Mesenchymal stem cell (in vitro differentiated cells and primary cell): ENCODE measurements at regions not wholly inside any gene's neighbourhood (a gene's known extent, or its start where the extent isn't known, plus 50 kb on each side); places are given as distances from the start of the nearest gene placed in this dataset.

ENCODE experiments used
- DNase-seq: peaks from one replicate; pipeline ENCODE4 v3.0.0-alpha.2; 2013
- H2AFZ ChIP-seq: one replicate; pipeline ENCODE4 v1.6.1; 2013; ENCODE audit warnings: low read depth, mild to moderate bottlenecking, control low read depth, inconsistent platforms, low read length, moderate library complexity
- H2AK5ac ChIP-seq: 2 replicates; pipeline ENCODE4 v1.6.1; 2013; ENCODE audit warnings: low read length, moderate library complexity, mild to moderate bottlenecking, inconsistent platforms; ENCODE audit not compliant: severe bottlenecking
- H2BK120ac ChIP-seq: one replicate; pipeline ENCODE4 v1.6.1; 2013; ENCODE audit warnings: low read depth, mild to moderate bottlenecking, inconsistent platforms, low read length, moderate library complexity
- H2BK12ac ChIP-seq, 2 experiments: one replicate each; pipeline ENCODE4 v1.6.1; 2013; ENCODE audit warnings: inconsistent platforms in 2 of 2, low read length in 2 of 2, mild to moderate bottlenecking in 2 of 2, moderate library complexity in 2 of 2, control low read depth in 1 of 2
- H2BK15ac ChIP-seq: one replicate; pipeline ENCODE4 v1.6.1; 2013; ENCODE audit warnings: mild to moderate bottlenecking, low read depth, inconsistent platforms; ENCODE audit not compliant: poor library complexity, severe bottlenecking
- H2BK5ac ChIP-seq: 2 replicates; pipeline ENCODE4 v1.6.1; 2013; ENCODE audit warnings: low read depth, mild to moderate bottlenecking, low read length, control low read depth, inconsistent platforms; ENCODE audit not compliant: poor library complexity, severe bottlenecking
- H3K14ac ChIP-seq, 2 experiments: one replicate each; pipeline ENCODE4 v1.6.1; 2013; ENCODE audit warnings: inconsistent platforms in 2 of 2, low read length in 2 of 2, control low read depth in 1 of 2, mild to moderate bottlenecking in 1 of 2, moderate library complexity in 1 of 2
- H3K18ac ChIP-seq, 2 experiments: one replicate each; pipeline ENCODE4 v1.6.1; 2013; ENCODE audit warnings: inconsistent platforms in 2 of 2, low read length in 2 of 2, control low read depth in 1 of 2, low read depth in 1 of 2, mild to moderate bottlenecking in 1 of 2
- H3K23ac ChIP-seq, 2 experiments: one replicate each; pipeline ENCODE4 v1.6.1; 2013; ENCODE audit warnings: inconsistent platforms in 2 of 2, low read length in 2 of 2, mild to moderate bottlenecking in 2 of 2, moderate library complexity in 2 of 2, control low read depth in 1 of 2
- H3K27ac ChIP-seq: 2 replicates; pipeline ENCODE4 v1.5.1; 2013; ENCODE audit warnings: mild to moderate bottlenecking, moderate library complexity, low read length, control low read depth, inconsistent platforms; ENCODE audit not compliant: poor library complexity, severe bottlenecking
- H3K27me3 ChIP-seq, 2 experiments: 2 replicates each; pipeline versions ENCODE4 v1.6.1 to v1.7.0; 2013; ENCODE audit warnings: low read length in 2 of 2, mild to moderate bottlenecking in 2 of 2, moderate library complexity in 2 of 2, control low read depth in 1 of 2, inconsistent platforms in 1 of 2; ENCODE audit not compliant: control insufficient read depth in 1 of 2, insufficient read depth in 1 of 2
- H3K36me3 ChIP-seq, 2 experiments: 2 replicates each; pipeline versions ENCODE4 v1.6.1 to v1.7.0; 2013; ENCODE audit warnings: low read length in 2 of 2, control low read depth in 1 of 2, inconsistent platforms in 1 of 2, low read depth in 1 of 2, mild to moderate bottlenecking in 1 of 2; ENCODE audit not compliant: insufficient read depth in 2 of 2, control insufficient read depth in 1 of 2
- H3K4ac ChIP-seq, 2 experiments: one replicate each; pipeline ENCODE4 v1.6.1; 2013; ENCODE audit warnings: inconsistent platforms in 2 of 2, low read length in 2 of 2, mild to moderate bottlenecking in 2 of 2, moderate library complexity in 2 of 2, control low read depth in 1 of 2, low read depth in 1 of 2
- H3K4me1 ChIP-seq: 2 replicates; pipeline ENCODE4 v1.6.1; 2013; ENCODE audit warnings: low read depth, low read length, control low read depth; ENCODE audit not compliant: control insufficient read depth, insufficient read depth
- H3K4me2 ChIP-seq: 2 replicates; pipeline ENCODE4 v1.6.1; 2013; ENCODE audit warnings: low read length, mild to moderate bottlenecking, inconsistent platforms; ENCODE audit not compliant: poor library complexity, severe bottlenecking
- H3K4me3 ChIP-seq, 2 experiments: 2 replicates each; pipeline versions ENCODE4 v1.5.1 to v1.7.0; 2013; ENCODE audit warnings: low read length in 2 of 2, mild to moderate bottlenecking in 2 of 2, control low read depth in 1 of 2, low read depth in 1 of 2; ENCODE audit not compliant: insufficient read depth in 1 of 2
- H3K79me1 ChIP-seq: replicated peaks from 2 replicates; pipeline ENCODE4 v1.6.1; 2013; ENCODE audit warnings: mild to moderate bottlenecking, control low read depth, low read length, inconsistent platforms; ENCODE audit not compliant: poor library complexity, severe bottlenecking
- H3K9ac ChIP-seq: 2 replicates; pipeline ENCODE4 v1.7.0; 2013; ENCODE audit warnings: mild to moderate bottlenecking, low read length, moderate library complexity
- H3K9me3 ChIP-seq: 2 replicates; pipeline ENCODE4 v1.7.0; 2013; ENCODE audit warnings: mild to moderate bottlenecking, low read length; ENCODE audit not compliant: control insufficient read depth
- H4K8ac ChIP-seq: one replicate; pipeline ENCODE4 v1.6.1; 2013; ENCODE audit warnings: inconsistent platforms, mild to moderate bottlenecking, low read length, moderate library complexity
- H4K91ac ChIP-seq: one replicate; pipeline ENCODE4 v1.6.1; 2013; ENCODE audit warnings: mild to moderate bottlenecking, low read length, inconsistent platforms
- WGBS: methylation state at CpG from one replicate; pipeline ENCODE4 v1.1.7; 2013; ENCODE audit warnings: mixed read lengths; 5-methylcytosine and 5-hydroxymethylcytosine counted together

DNA sequence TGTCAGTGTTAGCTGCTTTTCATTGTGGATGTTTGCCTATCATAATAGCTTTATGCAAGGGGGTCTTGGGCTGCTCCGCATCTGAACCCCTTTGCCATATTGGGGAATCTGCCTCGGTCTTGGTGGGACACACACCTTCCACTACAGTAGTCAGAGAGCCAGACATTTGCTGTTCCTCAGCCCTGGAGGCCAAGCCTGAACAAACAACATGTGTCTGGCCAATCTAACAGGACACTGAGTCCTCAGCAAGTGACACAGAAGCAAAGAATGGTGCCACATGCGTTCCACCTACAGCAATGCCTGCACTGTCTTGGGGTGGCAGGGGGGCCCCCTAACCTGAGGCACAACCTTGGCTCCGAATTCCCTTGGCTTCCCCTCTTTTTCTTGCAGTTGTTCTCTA, 243.9 kb downstream of the LY86 start:
- no peak overlapping the region for H3K18ac ChIP-seq
- H3K14ac ChIP-seq = no peak overlapping the region
- H3K9me3 ChIP-seq = no peaks in the 10 kb centered on the region
- H3K27ac ChIP-seq = no peak overlapping the region
- no peak overlapping the region for H3K4me2 ChIP-seq
- peaks cover 1 to 23% of the 10 kb centered on the region in 2 experiments for H3K27me3 ChIP-seq
- no peaks in the 10 kb centered on the region for H3K36me3 ChIP-seq
- H3K79me1 ChIP-seq = no peaks in the 10 kb centered on the region
- no peak for DNase-seq
- H2BK12ac ChIP-seq = no peak overlapping the region
- WGBS = 94% methylated on average over 4 of the region's 4 CpGs
- H2BK15ac ChIP-seq = no peak overlapping the region
- H3K4me3 ChIP-seq = no peak overlapping the region
- no peak overlapping the region for H2AK5ac ChIP-seq
- no peak overlapping the region for H3K23ac ChIP-seq
- H3K4me1 ChIP-seq = no peaks in the 10 kb centered on the region
- no peak overlapping the region for H2BK120ac ChIP-seq
- H3K4ac ChIP-seq = no peak overlapping the region
- no peak overlapping the region for H3K9ac ChIP-seq
- no peak overlapping the region for H4K8ac ChIP-seq
- H4K91ac ChIP-seq = no peak overlapping the region
- no peak overlapping the region for H2BK5ac ChIP-seq
- peak overlapping the region; percentile 18 for H2AFZ ChIP-seq

DNA sequence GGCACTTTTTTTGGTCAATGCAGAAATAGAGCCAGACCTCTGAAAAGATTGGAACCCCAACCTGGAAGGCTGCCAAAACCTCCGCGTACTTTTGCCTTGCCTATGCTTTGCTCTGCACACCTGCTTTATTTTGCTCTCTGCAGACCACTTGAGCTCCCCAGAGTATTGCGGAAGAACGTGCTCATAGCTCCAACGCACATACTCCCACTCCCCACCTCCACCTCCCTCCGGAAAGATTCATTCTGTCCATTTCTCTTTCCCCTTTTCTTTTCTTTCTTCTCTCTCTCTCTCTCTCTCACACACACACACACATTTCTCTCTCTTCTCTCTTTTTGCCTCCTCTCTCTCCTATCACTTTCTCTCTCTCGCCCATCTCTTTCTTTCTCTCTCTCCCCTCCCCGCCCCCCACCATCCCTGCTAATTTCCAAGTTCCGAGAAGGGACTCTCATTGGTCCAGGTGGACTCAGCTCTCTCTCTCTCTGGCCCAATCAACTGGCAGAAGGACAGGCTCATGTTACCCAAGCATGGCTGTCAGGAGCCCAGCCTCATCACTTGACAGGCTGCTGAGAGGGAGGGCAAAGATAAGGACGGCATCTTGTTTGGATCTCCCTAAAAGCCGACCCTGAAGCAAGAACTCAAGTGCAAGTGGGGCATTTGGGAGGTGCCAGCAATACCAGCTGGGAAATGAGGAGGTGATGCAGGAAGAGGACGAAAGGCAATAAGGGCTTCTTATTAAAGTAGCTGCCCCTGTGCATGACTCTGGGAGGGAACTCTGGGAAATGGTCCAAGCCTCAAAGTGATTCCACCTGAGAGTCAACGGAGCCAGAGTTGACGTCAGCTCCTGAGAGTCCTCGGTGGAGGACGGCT, 246.1 kb downstream of the LY86 start:
- Histone ChIP-seq H3K4me1 (no peaks in the 10 kb centered on the region), H2AFZ (peak overlapping the region; percentile 30), H3K9me3 (no peaks in the 10 kb centered on the region), H3K4ac (no peak overlapping the region), H2BK12ac (no peak overlapping the region), H3K4me3 (no peak overlapping the region), H3K14ac (no peak overlapping the region), H2AK5ac (no peak overlapping the region), H3K18ac (no peak overlapping the region), H2BK5ac (no peak overlapping the region), H2BK15ac (no peak overlapping the region), H4K91ac (no peak overlapping the region), H3K4me2 (no peak overlapping the region), H2BK120ac (no peak overlapping the region), H4K8ac (no peak overlapping the region), H3K9ac (no peak overlapping the region), H3K79me1 (no peaks in the 10 kb centered on the region), H3K36me3 (no peaks in the 10 kb centered on the region), H3K23ac (no peak overlapping the region), H3K27me3 (peaks cover 5 to 23% of the 10 kb centered on the region in 2 experiments), H3K27ac (no peak overlapping the region)
- DNase-seq = no peak
- 85% methylated on average over 15 of the region's 16 CpGs for WGBS

DNA sequence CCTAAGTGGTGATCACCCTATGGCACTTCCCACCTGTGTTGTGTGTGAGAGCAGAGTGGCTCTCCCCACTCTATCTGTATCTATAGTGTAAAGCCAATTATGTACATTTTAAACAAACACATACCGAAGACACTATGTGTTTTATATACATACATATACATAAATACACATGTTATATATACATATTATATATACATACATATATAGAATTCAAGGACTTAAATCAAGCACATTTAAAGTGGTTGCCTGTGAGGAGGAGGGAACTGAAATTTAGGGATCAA, 246.6 kb downstream of the LY86 start:
- no peak overlapping the region for H2AFZ ChIP-seq
- no peak overlapping the region for H3K23ac ChIP-seq
- H3K4me1 ChIP-seq = no peaks in the 10 kb centered on the region
- no peak overlapping the region for H3K4me2 ChIP-seq
- H2BK120ac ChIP-seq = no peak overlapping the region
- H4K91ac ChIP-seq = no peak overlapping the region
- no peak overlapping the region for H3K14ac ChIP-seq
- H2BK12ac ChIP-seq = no peak overlapping the region
- H3K18ac ChIP-seq = no peak overlapping the region
- no peak for DNase-seq
- H3K4ac ChIP-seq = no peak overlapping the region
- H3K79me1 ChIP-seq = no peaks in the 10 kb centered on the region
- H2AK5ac ChIP-seq = no peak overlapping the region
- H3K4me3 ChIP-seq = no peak overlapping the region
- H3K9ac ChIP-seq = no peak overlapping the region
- no peak overlapping the region for H3K27ac ChIP-seq
- no peak overlapping the region for H2BK5ac ChIP-seq
- H4K8ac ChIP-seq = no peak overlapping the region
- H3K36me3 ChIP-seq = no peaks in the 10 kb centered on the region
- no peaks in the 10 kb centered on the region for H3K9me3 ChIP-seq
- H3K27me3 ChIP-seq = peaks cover 5 to 23% of the 10 kb centered on the region in 2 experiments
- no CpG with 5 or more reads among the region's 1 CpG for WGBS
- no peak overlapping the region for H2BK15ac ChIP-seq

DNA sequence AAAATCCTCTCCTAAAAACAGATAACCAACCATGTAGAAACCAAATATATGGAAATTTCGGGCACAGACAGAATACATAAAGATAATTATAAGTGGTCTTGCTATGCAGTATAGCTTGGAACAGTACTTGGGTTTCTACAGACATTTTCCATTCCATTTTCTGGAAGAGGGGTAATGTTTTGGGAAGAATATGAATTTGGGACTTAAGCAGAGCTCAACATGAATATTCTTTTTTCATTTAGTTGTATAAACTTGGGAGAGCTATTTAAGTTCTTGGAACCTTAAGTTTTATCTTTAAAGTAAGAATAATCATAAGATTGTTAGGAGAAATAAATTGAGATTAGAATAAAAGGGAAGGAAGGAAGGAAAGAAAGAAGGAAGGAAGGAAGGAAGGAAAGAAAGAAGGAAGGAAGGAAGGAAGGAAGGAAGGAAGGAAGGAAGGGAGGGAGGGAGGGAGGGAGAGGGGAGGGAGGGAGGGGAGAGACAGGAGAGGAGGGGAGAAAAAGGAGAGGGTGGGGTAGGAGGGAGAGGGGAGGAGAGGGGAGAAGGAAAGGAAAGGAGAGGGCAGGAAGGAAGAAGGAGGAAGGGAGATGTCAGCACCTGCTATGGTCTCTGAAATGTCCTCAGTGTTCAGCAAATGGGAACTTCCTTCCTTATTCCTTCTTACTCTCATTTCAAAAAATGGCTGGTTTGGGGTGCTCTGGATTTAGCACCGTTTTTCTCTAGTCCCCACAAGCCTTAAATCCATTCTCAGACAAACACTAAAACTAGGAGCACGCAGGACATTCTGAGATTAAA, 248.3 kb downstream of the LY86 start:
- Histone ChIP-seq H3K27ac (no peak overlapping the region), H3K79me1 (no peaks in the 10 kb centered on the region), H2AK5ac (no peak overlapping the region), H3K4ac (no peak overlapping the region), H3K9ac (no peak overlapping the region), H2BK120ac (no peak overlapping the region), H3K36me3 (no peaks in the 10 kb centered on the region), H4K91ac (no peak overlapping the region), H3K4me3 (no peak overlapping the region), H3K9me3 (no peaks in the 10 kb centered on the region), H2BK15ac (peak overlapping the region; percentile 37), H3K23ac (no peak overlapping the region), H2BK5ac (no peak overlapping the region), H2AFZ (no peak overlapping the region), H2BK12ac (no peak overlapping the region), H3K14ac (no peak overlapping the region), H4K8ac (no peak overlapping the region), H3K4me1 (no peaks in the 10 kb centered on the region), H3K4me2 (no peak overlapping the region), H3K18ac (no peak overlapping the region), H3K27me3 (peaks cover 9 to 35% of the 10 kb centered on the region in 2 experiments)
- WGBS = 87% methylated on average over 2 of the region's 3 CpGs
- no peak for DNase-seq
